ENCODE measurements at regions not wholly inside any gene's neighbourhood (a gene's known extent, or its start where the extent isn't known, plus 50 kb on each side); places are given as distances from the start of the nearest gene placed in this dataset.

DNA sequence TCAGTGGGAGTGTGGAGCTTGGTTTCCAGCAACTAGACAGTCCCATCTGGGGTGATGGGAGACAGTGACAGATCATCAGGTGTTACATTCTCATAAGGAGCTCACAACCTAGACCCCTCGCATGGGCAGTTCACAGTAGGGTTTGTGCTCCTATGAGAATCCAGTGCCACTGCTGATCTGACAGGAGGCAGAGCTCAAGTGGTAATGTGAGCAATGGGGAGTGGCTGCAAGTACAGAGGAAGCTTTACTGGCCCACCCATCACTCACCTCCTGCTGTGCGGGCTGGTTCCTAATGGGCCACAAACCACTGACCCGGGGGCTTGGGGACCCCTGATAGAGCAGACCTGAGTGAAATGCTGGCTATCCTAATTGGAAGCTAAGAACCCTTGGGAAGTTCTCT, 242.8 kb downstream of the BAMBI start:
- TF ChIP-seq POLR2A (IDR thresholded peaks at IDR 0.05) (no peak), CTCF (IDR thresholded peaks at IDR 0.05) (no peak), EP300 (IDR thresholded peaks at IDR 0.05) (no peak)
